Keratinocyte (primary cell): ENCODE measurements at regions not wholly inside any gene's neighbourhood (a gene's known extent, or its start where the extent isn't known, plus 50 kb on each side); places are given as distances from the start of the nearest gene placed in this dataset.

Experiments
- DNase-seq: peaks from one replicate; pipeline ENCODE4 v3.0.0-alpha.2; 2011; ENCODE audit warnings: low read depth, missing footprints, low spot score
- FAIRE-seq: peaks from 2 replicates; lab custom pipeline; 2011; peaks lifted over from hg19 to GRCh38; lab: Jason Lieb, UNC
- H2AFZ ChIP-seq: 2 replicates; pipeline ENCODE4 v1.6.0; 2012; ENCODE audit warnings: low read length, control low read depth, inconsistent platforms; ENCODE audit not compliant: control insufficient read depth
- H3K27ac ChIP-seq: 2 replicates; pipeline ENCODE4 v1.5.1; 2011; ENCODE audit warnings: low read length; ENCODE audit not compliant: control insufficient read depth, insufficient read depth
- H3K27me3 ChIP-seq: 3 replicates; pipeline ENCODE4 v1.6.0; 2011; ENCODE audit warnings: low read length; ENCODE audit not compliant: control insufficient read depth, insufficient read depth; ENCODE audit errors: extremely low read depth
- H3K36me3 ChIP-seq, 2 experiments: 2 replicates in 1 of 2; 3 replicates in 1 of 2; pipeline ENCODE4 v1.5.1; 2011; ENCODE audit warnings: low read length in 2 of 2, mild to moderate bottlenecking in 1 of 2; ENCODE audit not compliant: control insufficient read depth in 2 of 2, insufficient read depth in 2 of 2; ENCODE audit errors: extremely low read depth in 1 of 2
- H3K4me1 ChIP-seq: 3 replicates; pipeline ENCODE4 v1.5.1; 2011; ENCODE audit warnings: low read length; ENCODE audit not compliant: control insufficient read depth, insufficient read depth; ENCODE audit errors: extremely low read depth
- H3K4me2 ChIP-seq: 3 replicates; pipeline ENCODE4 v1.6.0; 2011; ENCODE audit warnings: low read depth, low read length; ENCODE audit not compliant: control insufficient read depth, insufficient read depth; ENCODE audit errors: extremely low read depth
- H3K4me3 ChIP-seq, 3 experiments: fragments of 200-600 bp in 1 of 3; sonication (generic) in 1 of 3; 2 replicates in 2 of 3; 3 replicates in 1 of 3; pipeline ENCODE4 v1.5.1; 2011 to 2016; ENCODE audit warnings: low read length in 3 of 3, mild to moderate bottlenecking in 3 of 3, control low read depth in 2 of 3, inconsistent platforms in 1 of 3, low read depth in 1 of 3, mixed read lengths in 1 of 3, mixed run types in 1 of 3, moderate library complexity in 1 of 3; ENCODE audit not compliant: control insufficient read depth in 2 of 3, insufficient read depth in 2 of 3; ENCODE audit errors: extremely low read depth in 1 of 3
- H3K79me2 ChIP-seq: 2 replicates; pipeline ENCODE4 v1.6.0; 2012; ENCODE audit warnings: low read length; ENCODE audit not compliant: control insufficient read depth, insufficient read depth
- H3K9ac ChIP-seq: 3 replicates; pipeline ENCODE4 v1.6.0; 2011; ENCODE audit warnings: low read length; ENCODE audit not compliant: control insufficient read depth, insufficient read depth; ENCODE audit errors: extremely low read depth
- H3K9me1 ChIP-seq: 3 replicates; pipeline ENCODE4 v1.6.0; 2011; ENCODE audit warnings: low read length; ENCODE audit not compliant: control insufficient read depth, insufficient read depth; ENCODE audit errors: extremely low read depth
- H3K9me3 ChIP-seq: 2 replicates; pipeline ENCODE4 v1.5.1; 2012; ENCODE audit warnings: low read depth, low read length; ENCODE audit not compliant: control insufficient read depth
- H4K20me1 ChIP-seq: 3 replicates; pipeline ENCODE4 v1.6.0; 2011; ENCODE audit warnings: low read length; ENCODE audit not compliant: control insufficient read depth, insufficient read depth; ENCODE audit errors: extremely low read depth
- CTCF ChIP-seq, 3 experiments: IDR thresholded peaks in 1 of 3; conservative IDR thresholded peaks in 1 of 3; optimal IDR thresholded peaks in 1 of 3; 2 replicates in 2 of 3; 3 replicates in 1 of 3; pipeline versions ENCODE3 to v1.5.1; 2011; ENCODE audit warnings: low read length in 3 of 3, mild to moderate bottlenecking in 3 of 3, moderate library complexity in 2 of 3, control low read depth in 1 of 3, inconsistent platforms in 1 of 3; ENCODE audit not compliant: insufficient read depth in 2 of 3; ENCODE audit errors: extremely low read depth in 1 of 3
- EZH2 ChIP-seq: IDR thresholded peaks from one replicate; pipeline ENCODE4 v1.6.1; 2012; ENCODE audit warnings: inconsistent platforms, mild to moderate bottlenecking, low read length, moderate library complexity
- dilution Hi-C: fragments of 300-500 bp; cut with MboI; formaldehyde crosslinking; loops from one replicate; pipeline ENCODE4 v1.7.0; 2020; ENCODE audit warnings: low sequenced_read_pairs; ENCODE audit not compliant: extremely low pct_ligation_motif_present

GRCh38 chr5:4661836-4662235 lies 478.3 kb upstream of the ADAMTS16 start:
- Histone ChIP-seq H3K9me1 (no peaks in the 10 kb centered on the region), H3K4me2 (no peak overlapping the region), H3K9ac (no peak overlapping the region), H3K36me3 (no peaks in the 10 kb centered on the region), H3K79me2 (no peaks in the 10 kb centered on the region), H4K20me1 (no peaks in the 10 kb centered on the region), H3K4me1 (no peaks in the 10 kb centered on the region), H2AFZ (no peak overlapping the region), H3K9me3 (no peaks in the 10 kb centered on the region), H3K27ac (no peak overlapping the region), H3K27me3 (no peaks in the 10 kb centered on the region), H3K4me3 (no peak overlapping the region)
- DNase-seq, result no peak
- FAIRE-seq, result no peak
- dilution Hi-C loops, result no loop called here
- TF ChIP-seq CTCF (optimal IDR thresholded peaks at IDR 0.05 in 1 of 3, IDR thresholded peaks at IDR 0.05 in 1 of 3, conservative IDR thresholded peaks at IDR 0.05 in 1 of 3; ENCODE audit: extremely low read depth in 1 of 3, insufficient read depth in 2 of 3, low read length in 3 of 3) (no peak), EZH2 (no peak)

GRCh38 chr5:4662756-4663155 lies 477.4 kb upstream of the ADAMTS16 start:
- Histone ChIP-seq H3K27me3 (no peaks in the 10 kb centered on the region), H3K36me3 (no peaks in the 10 kb centered on the region), H3K4me1 (no peaks in the 10 kb centered on the region), H4K20me1 (no peaks in the 10 kb centered on the region), H3K27ac (no peak overlapping the region), H3K9ac (no peak overlapping the region), H2AFZ (no peak overlapping the region), H3K4me2 (no peak overlapping the region), H3K9me3 (no peaks in the 10 kb centered on the region), H3K79me2 (no peaks in the 10 kb centered on the region), H3K4me3 (no peak overlapping the region), H3K9me1 (no peaks in the 10 kb centered on the region)
- dilution Hi-C loops, result no loop called here
- no peak for DNase-seq
- no peak for FAIRE-seq
- no peak for TF ChIP-seq EZH2
- no peak for TF ChIP-seq CTCF (optimal IDR thresholded peaks at IDR 0.05 in 1 of 3, IDR thresholded peaks at IDR 0.05 in 1 of 3, conservative IDR thresholded peaks at IDR 0.05 in 1 of 3; ENCODE audit: extremely low read depth in 1 of 3, insufficient read depth in 2 of 3, low read length in 3 of 3)
